Stomach (tissue), 8 donors: ENCODE measurements at regions not wholly inside any gene's neighbourhood (a gene's known extent, or its start where the extent isn't known, plus 50 kb on each side); places are given as distances from the start of the nearest gene placed in this dataset.
"Not testable (repeated sequence)": the region's sequence is repeated elsewhere in the genome, so short reads cannot be mapped to it uniquely, and the experiment has no call there.

ENCODE experiments used
- DNase-seq, 2 donors: peaks; one replicate each; pipeline versions ENCODE4 v3.0.0 to v3.0.0-alpha.2; 2013 to 2019
- H3K27ac ChIP-seq, 5 donors: fragments of 200-600 bp in 4 of 5; sonication (generic) in 4 of 5; one replicate each; pipeline ENCODE4 v1.5.1; 2013 to 2019; ENCODE audit warnings: mild to moderate bottlenecking in 1 of 5, moderate library complexity in 1 of 5
- H3K27me3 ChIP-seq, 3 donors: fragments of 200-600 bp; sonication (generic); one replicate each; pipeline ENCODE4 v1.5.1; 2017 to 2019; ENCODE audit warnings: mixed run types in 1 of 3
- H3K36me3 ChIP-seq, 4 donors: fragments of 200-600 bp; sonication (generic); 1 replicate in 3 of 4; 2 replicates in 1 of 4; pipeline ENCODE4 v1.5.1; 2016 to 2019
- H3K4me1 ChIP-seq, 4 donors: fragments of 200-600 bp; sonication (generic); one replicate each; pipeline ENCODE4 v1.5.1; 2016 to 2019
- H3K4me3 ChIP-seq, 4 donors: fragments of 200-600 bp; sonication (generic) in 3 of 4; one replicate each; pipeline ENCODE4 v1.5.1; 2016 to 2019; ENCODE audit warnings: mild to moderate bottlenecking in 1 of 4
- H3K9me3 ChIP-seq, 4 donors: fragments of 200-600 bp; sonication (generic); one replicate each; pipeline ENCODE4 v1.5.1; 2016 to 2019
- EP300 ChIP-seq: sonication (generic); formaldehyde crosslinking; IDR thresholded peaks from one replicate; pipeline ENCODE4 v1.6.1; 2017; ENCODE audit warnings: antibody characterized with exemption
- POLR2A ChIP-seq, 4 donors: fragments of 450-650 bp; IDR thresholded peaks; one replicate each; pipeline ENCODE4 v1.6.1; 2016; ENCODE audit warnings: antibody characterized with exemption in 4 of 4, control low read depth in 2 of 4, mild to moderate bottlenecking in 1 of 4, moderate library complexity in 1 of 4
- POLR2AphosphoS5 ChIP-seq, 3 donors: sonication (generic); formaldehyde crosslinking; IDR thresholded peaks; one replicate each; pipeline ENCODE4 v1.6.1; 2016; ENCODE audit warnings: antibody characterized with exemption in 3 of 3
- WGBS, 5 donors: extraction: QIAGEN DNeasy Blood & Tissue Kit in 3 of 5; methylation state at CpG; one replicate each; pipeline versions ENCODE4 v1.1.5 to v1.1.7; 2013 to 2018; 5-methylcytosine and 5-hydroxymethylcytosine counted together
- intact Hi-C: fragments of 100-400 bp; cut with DNase I; formaldehyde crosslinking; loops from one replicate; pipeline ENCODE4 v1.15.1; 2023; ENCODE audit warnings: low total_unique reads
- TF ChIP-seq, protein P1 (sequence below), 7 experiments: fragments of 450-650 bp in 4 of 7; fragments of 200-600 bp in 3 of 7; sonication (generic) in 3 of 7; IDR thresholded peaks; one replicate each; pipeline ENCODE4 v1.5.1; 2016 to 2019; ENCODE audit warnings: antibody characterized with exemption in 7 of 7, control low read depth in 2 of 7, mild to moderate bottlenecking in 1 of 7
- donor health status: healthy with polysubstance abuse.
- donor health status: Bipolar disorder and iron deficiency.
- donor health status: healthy.

DNA sequence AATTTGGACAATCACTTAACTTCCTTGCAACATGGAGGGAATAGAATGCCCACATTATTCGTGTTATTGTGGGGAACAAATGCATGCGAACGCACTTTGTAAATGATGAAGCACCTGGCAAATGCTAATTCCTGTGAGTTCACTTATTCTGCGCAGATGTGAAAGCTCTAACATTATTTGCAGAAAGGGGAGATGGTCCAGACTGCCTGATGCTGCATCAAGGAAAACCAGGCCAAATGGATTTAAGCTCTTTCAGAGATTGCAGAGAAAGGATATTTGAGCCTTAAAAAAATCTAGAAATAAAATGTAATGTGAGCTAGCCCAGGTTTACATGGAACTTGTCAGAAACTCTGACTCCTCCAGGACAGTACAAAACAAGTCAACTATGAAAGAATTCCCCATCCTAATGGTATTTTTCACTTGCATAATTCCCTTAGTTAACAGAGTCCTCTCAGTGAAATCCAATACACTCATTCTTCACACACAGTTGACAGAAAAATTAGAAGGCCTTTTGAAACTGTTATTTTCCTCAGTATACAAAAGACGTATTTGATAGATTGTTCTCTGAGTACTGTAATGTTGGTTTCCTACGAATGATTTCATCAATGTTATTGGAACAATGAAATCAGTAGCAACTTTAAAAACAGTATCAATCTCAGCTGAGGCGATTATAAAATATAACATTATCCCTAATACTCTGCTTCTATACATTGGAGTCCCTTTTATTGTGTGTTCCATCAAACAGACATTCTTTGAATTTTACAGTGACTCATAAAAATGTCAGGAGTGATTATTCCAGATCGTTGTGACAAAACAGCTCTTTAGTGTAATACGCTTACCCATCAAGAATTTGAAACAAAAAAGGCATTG lies 136.3 kb upstream of the ANK3 start:
- WGBS, 5 donors: 79 to 85% (median 80%) methylated on average over 9 of the region's 9 CpGs
- DNase-seq: peak in 1 of 2 donors; percentile 32
- H3K4me3 ChIP-seq: no peak overlapping the region
- TF ChIP-seq EP300: no peak
- TF ChIP-seq POLR2AphosphoS5 (IDR thresholded peaks at IDR 0.05): no peak
- no peaks in the 10 kb centered on the region for H3K27me3 ChIP-seq
- H3K36me3 ChIP-seq: no peaks in the 10 kb centered on the region
- no peak overlapping the region for H3K27ac ChIP-seq
- no peaks in the 10 kb centered on the region for H3K9me3 ChIP-seq
- intact Hi-C loops: no loop called here
- no peaks in the 10 kb centered on the region for H3K4me1 ChIP-seq

DNA sequence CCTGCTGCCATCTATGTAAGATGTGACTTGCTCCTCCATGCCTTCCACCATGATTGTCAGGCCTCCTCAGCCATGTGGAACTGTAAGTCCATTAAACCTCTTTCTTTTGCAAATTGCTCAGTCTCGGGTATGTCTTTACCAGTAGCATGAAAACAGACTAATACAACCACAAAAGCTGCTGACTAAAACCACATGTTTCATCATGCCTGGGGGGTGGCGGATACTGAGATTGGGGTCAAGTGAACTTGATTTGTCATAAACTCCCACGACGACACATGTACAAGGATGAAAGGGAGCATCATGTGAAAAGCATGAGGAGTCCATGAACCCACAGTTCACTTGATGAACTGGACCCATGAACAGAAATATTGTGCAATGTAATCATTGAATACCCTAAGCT lies 134.9 kb upstream of the ANK3 start:
- H3K4me3 ChIP-seq: no peak overlapping the region
- H3K27me3 ChIP-seq: no peaks in the 10 kb centered on the region
- no peaks in the 10 kb centered on the region for H3K9me3 ChIP-seq
- DNase-seq: no peak
- no peaks in the 10 kb centered on the region for H3K36me3 ChIP-seq
- no peak overlapping the region for H3K27ac ChIP-seq
- H3K4me1 ChIP-seq: no peaks in the 10 kb centered on the region
- 84 to 94% (median 89%) methylated on average over 4 of the region's 4 CpGs for WGBS, 5 donors
- no peak for TF ChIP-seq EP300
- TF ChIP-seq, protein P1, sequence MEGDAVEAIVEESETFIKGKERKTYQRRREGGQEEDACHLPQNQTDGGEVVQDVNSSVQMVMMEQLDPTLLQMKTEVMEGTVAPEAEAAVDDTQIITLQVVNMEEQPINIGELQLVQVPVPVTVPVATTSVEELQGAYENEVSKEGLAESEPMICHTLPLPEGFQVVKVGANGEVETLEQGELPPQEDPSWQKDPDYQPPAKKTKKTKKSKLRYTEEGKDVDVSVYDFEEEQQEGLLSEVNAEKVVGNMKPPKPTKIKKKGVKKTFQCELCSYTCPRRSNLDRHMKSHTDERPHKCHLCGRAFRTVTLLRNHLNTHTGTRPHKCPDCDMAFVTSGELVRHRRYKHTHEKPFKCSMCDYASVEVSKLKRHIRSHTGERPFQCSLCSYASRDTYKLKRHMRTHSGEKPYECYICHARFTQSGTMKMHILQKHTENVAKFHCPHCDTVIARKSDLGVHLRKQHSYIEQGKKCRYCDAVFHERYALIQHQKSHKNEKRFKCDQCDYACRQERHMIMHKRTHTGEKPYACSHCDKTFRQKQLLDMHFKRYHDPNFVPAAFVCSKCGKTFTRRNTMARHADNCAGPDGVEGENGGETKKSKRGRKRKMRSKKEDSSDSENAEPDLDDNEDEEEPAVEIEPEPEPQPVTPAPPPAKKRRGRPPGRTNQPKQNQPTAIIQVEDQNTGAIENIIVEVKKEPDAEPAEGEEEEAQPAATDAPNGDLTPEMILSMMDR (IDR thresholded peaks at IDR 0.05): no peak
- TF ChIP-seq POLR2A (IDR thresholded peaks at IDR 0.05): no peak
- TF ChIP-seq POLR2AphosphoS5 (IDR thresholded peaks at IDR 0.05): no peak
- intact Hi-C loops: no loop called here

DNA sequence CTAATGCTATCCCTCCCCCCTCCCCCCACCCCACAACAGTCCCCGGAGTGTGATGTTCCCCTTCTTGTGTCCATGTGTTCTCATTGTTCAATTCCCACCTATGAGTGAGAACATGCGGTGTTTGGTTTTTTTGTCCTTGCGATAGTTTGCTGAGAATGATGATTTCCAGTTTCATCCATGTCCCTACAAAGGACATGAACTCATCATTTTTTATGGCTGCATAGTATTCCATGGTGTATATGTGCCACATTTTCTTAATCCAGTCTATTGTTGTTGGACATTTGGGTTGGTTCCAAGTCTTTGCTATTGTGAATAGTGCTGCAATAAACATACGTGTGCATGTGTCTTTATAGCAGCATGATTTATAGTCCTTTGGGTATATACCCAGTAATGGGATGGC lies 133.7 kb upstream of the ANK3 start:
- H3K4me3 ChIP-seq, H3K4me1 ChIP-seq, H3K27me3 ChIP-seq, H3K36me3 ChIP-seq, H3K27ac ChIP-seq, intact Hi-C loops, H3K9me3 ChIP-seq, DNase-seq: not testable (repeated sequence)
- 71 to 96% (median 96%) methylated on average over 1 to 2 of the region's 4 CpGs; no CpG with 5 or more reads in 2 of the 5 donors for WGBS, 5 donors

DNA sequence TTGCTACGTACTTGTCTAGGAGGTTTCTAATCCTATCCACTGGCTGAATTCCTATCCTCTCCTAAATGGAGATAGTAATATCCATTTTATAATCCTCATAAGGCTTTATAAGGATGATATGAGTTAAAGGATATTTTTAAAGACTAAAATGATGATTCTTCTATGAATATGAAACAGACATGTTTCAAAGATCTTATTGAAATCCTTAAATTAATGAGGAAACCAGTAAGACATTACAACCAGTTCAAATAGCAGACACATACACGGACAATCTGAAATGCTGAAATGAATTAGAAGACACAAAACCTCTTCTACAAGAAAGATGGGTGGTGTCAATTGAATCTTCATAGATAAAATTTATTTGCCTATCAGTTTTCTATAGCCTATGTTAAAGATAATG lies 132.9 kb upstream of the ANK3 start:
- Histone ChIP-seq H3K27me3 (no peaks in the 10 kb centered on the region), H3K36me3 (no peaks in the 10 kb centered on the region), H3K9me3 (no peaks in the 10 kb centered on the region), H3K4me3 (no peak overlapping the region), H3K27ac (no peak overlapping the region), H3K4me1 (no peaks in the 10 kb centered on the region)
- intact Hi-C loops: no loop called here
- 92 to 98% (median 96%) methylated on average over 2 of the region's 2 CpGs for WGBS, 5 donors
- TF ChIP-seq POLR2A (IDR thresholded peaks at IDR 0.05): no peak
- no peak for DNase-seq

DNA sequence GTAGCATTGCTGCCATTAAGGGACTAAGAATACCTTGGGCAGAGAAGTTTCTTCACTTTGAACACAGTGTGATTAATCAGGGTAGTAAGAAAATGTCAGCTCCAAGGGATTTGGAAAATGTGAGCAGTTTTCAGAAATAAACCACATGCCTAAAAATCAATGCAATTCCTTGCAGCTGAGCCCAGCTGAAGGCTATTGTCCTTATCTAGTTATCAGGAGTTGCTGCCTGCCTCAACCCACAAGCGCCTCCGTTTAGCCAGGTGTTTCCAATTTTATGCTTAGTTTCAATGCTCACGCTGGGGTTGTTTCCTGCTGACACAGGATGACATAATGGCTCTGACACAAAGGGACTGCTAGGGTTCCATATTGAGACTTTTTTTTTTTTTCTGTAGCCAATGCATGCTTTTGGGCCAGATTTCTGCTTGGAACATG lies 132.3 kb upstream of the ANK3 start:
- no peaks in the 10 kb centered on the region for H3K36me3 ChIP-seq
- WGBS, 5 donors: 28 to 46% (median 36%) methylated on average over 3 of the region's 3 CpGs
- H3K4me3 ChIP-seq: no peak overlapping the region
- H3K9me3 ChIP-seq: no peaks in the 10 kb centered on the region
- TF ChIP-seq EP300: no peak
- no peak for TF ChIP-seq POLR2A (IDR thresholded peaks at IDR 0.05)
- no peak for TF ChIP-seq POLR2AphosphoS5 (IDR thresholded peaks at IDR 0.05)
- TF ChIP-seq, protein P1 (IDR thresholded peaks at IDR 0.05): no peak
- intact Hi-C loops: no loop called here
- H3K4me1 ChIP-seq: no peaks in the 10 kb centered on the region
- H3K27ac ChIP-seq: no peak overlapping the region
- DNase-seq: peak in 1 of 2 donors; percentile 49
- H3K27me3 ChIP-seq: no peaks in the 10 kb centered on the region

DNA sequence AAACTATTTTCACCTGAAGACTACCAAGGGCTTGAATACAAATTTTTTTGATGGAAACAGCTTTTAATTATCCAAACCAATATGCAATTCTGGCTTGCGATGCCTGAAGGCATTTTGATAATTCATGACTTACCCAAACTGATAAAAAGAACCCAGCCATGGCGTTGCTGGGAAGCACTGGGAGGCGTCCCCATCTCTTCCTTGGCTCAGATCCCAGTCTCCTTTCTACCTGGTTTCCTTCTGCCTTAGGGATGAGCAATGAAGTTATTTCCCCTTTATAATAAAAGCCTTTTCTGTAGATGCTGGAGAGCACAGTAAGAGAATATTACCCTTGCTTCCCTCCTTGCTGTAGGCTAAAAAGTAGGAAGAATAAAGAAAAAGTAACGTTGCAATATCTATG lies 129.1 kb upstream of the ANK3 start:
- Histone ChIP-seq H3K36me3 (no peaks in the 10 kb centered on the region), H3K4me3 (no peak overlapping the region), H3K27me3 (no peaks in the 10 kb centered on the region), H3K4me1 (no peaks in the 10 kb centered on the region), H3K9me3 (no peaks in the 10 kb centered on the region), H3K27ac (no peak overlapping the region)
- DNase-seq: no peak
- WGBS, 5 donors: 76 to 91% (median 87%) methylated on average over 4 of the region's 4 CpGs
- intact Hi-C loops: no loop called here
- TF ChIP-seq POLR2AphosphoS5 (IDR thresholded peaks at IDR 0.05) (no peak), EP300 (no peak)
- TF ChIP-seq, protein P1 (IDR thresholded peaks at IDR 0.05): no peak
